ENCODE measurements at regions not wholly inside any gene's neighbourhood (a gene's known extent, or its start where the extent isn't known, plus 50 kb on each side); places are given as distances from the start of the nearest gene placed in this dataset.

DNA sequence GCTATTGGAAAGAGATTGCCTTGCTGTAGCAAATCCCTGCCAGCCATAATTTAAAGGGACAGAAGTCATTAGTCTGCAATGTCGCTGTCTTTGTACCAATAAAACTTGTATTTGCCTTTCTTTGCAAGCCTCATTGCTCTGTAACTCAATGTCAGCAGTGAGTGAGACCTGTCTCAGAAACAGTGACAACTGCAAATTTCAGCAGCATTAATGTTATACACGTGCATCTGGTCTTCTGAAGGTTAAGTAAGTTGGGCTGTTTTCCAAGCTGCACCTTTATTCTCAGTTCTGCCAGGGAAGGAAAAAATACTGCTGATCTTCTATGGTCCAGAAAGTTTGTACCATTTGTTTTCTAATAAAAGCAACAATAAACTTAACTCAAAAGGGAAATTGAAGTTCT, 543.1 kb downstream of the TRIML1 start:
- TF ChIP-seq, protein P1, sequence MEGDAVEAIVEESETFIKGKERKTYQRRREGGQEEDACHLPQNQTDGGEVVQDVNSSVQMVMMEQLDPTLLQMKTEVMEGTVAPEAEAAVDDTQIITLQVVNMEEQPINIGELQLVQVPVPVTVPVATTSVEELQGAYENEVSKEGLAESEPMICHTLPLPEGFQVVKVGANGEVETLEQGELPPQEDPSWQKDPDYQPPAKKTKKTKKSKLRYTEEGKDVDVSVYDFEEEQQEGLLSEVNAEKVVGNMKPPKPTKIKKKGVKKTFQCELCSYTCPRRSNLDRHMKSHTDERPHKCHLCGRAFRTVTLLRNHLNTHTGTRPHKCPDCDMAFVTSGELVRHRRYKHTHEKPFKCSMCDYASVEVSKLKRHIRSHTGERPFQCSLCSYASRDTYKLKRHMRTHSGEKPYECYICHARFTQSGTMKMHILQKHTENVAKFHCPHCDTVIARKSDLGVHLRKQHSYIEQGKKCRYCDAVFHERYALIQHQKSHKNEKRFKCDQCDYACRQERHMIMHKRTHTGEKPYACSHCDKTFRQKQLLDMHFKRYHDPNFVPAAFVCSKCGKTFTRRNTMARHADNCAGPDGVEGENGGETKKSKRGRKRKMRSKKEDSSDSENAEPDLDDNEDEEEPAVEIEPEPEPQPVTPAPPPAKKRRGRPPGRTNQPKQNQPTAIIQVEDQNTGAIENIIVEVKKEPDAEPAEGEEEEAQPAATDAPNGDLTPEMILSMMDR (conservative IDR thresholded peaks at IDR 0.05 in 1 of 2, IDR thresholded peaks at IDR 0.05 in 1 of 2; ENCODE audit: low read depth in 1 of 2, low read length in 2 of 2), result no peak
- no peak for TF ChIP-seq EZH2 (IDR thresholded peaks at IDR 0.05; ENCODE audit: low read length, missing control alignments)

Measured in fibroblast of lung (primary cell).